A673 (cell line): ENCODE measurements at regions not wholly inside any gene's neighbourhood (a gene's known extent, or its start where the extent isn't known, plus 50 kb on each side); places are given as distances from the start of the nearest gene placed in this dataset.

Experiments used
- BruUV-seq: library from RNA; stranded (reverse); fragments of 400-500 nt; replicated peaks from 2 replicates; lab custom pipeline; 2021; lab: Mats Ljungman, UMichigan
- CTCF ChIA-PET: fragments of 300-600 bp; sonication (Branson Sonifier 250); formaldehyde crosslinking; loops from one replicate; lab custom pipeline; 2022; ENCODE audit warnings: antibody characterized with exemption; lab: Charles Lee
- POLR2A ChIA-PET: fragments of 300-600 bp; sonication (Branson Sonifier 250); formaldehyde crosslinking; loops from one replicate; lab custom pipeline; 2022; ENCODE audit warnings: antibody characterized with exemption; ENCODE audit not compliant: low non-redundant PET; lab: Charles Lee
- DNase-seq: peaks from one replicate; pipeline ENCODE4 v3.0.0-alpha.2; 2015; ENCODE audit warnings: low spot score
- H3K27ac ChIP-seq: fragments of 200-600 bp; sonication (generic); 2 replicates; pipeline ENCODE4 v1.5.1; 2016; ENCODE audit warnings: mixed run types, low read depth, mild to moderate bottlenecking, mixed read lengths, antibody characterized with exemption, low read length; ENCODE audit not compliant: poor library complexity, severe bottlenecking
- H3K27me3 ChIP-seq: fragments of 200-600 bp; sonication (generic); replicated peaks from 2 replicates; pipeline ENCODE4 v1.6.1; 2017; ENCODE audit warnings: mixed run types, low read depth, mild to moderate bottlenecking, mixed read lengths, antibody characterized with exemption, low read length; ENCODE audit not compliant: insufficient read depth, poor library complexity
- H3K36me3 ChIP-seq: fragments of 200-600 bp; sonication (generic); 2 replicates; pipeline ENCODE4 v1.6.1; 2016; ENCODE audit warnings: mixed run types, mild to moderate bottlenecking, mixed read lengths, antibody characterized with exemption, low read length; ENCODE audit not compliant: insufficient read depth, poor library complexity, severe bottlenecking
- H3K4me1 ChIP-seq: fragments of 200-600 bp; sonication (generic); 2 replicates; pipeline ENCODE4 v1.6.1; 2017; ENCODE audit warnings: mixed run types, mild to moderate bottlenecking, mixed read lengths, antibody characterized with exemption, low read length; ENCODE audit not compliant: insufficient read depth, poor library complexity, severe bottlenecking
- H3K4me3 ChIP-seq: fragments of 200-600 bp; sonication (generic); 2 replicates; pipeline ENCODE4 v1.5.1; 2016; ENCODE audit warnings: low read depth, mixed run types, mild to moderate bottlenecking, mixed read lengths, low read length; ENCODE audit not compliant: poor library complexity, severe bottlenecking
- H3K9me3 ChIP-seq: fragments of 200-600 bp; sonication (generic); 2 replicates; pipeline ENCODE4 v1.6.1; 2016; ENCODE audit warnings: mixed run types, low read depth, mild to moderate bottlenecking, mixed read lengths, antibody characterized with exemption, low read length; ENCODE audit not compliant: poor library complexity, severe bottlenecking
- CTCF ChIP-seq: fragments of 300-800, 200-600 bp; sonication (generic); conservative IDR thresholded peaks from 2 replicates; pipeline ENCODE4 v1.5.1; 2017; ENCODE audit warnings: low read depth, mild to moderate bottlenecking, antibody characterized with exemption, low read length, moderate library complexity, mixed read lengths
- EZH2 ChIP-seq: fragments of 200-600 bp; sonication (generic); IDR thresholded peaks from 2 replicates; pipeline ENCODE4 v1.6.1; 2017; ENCODE audit warnings: borderline replicate concordance, low read depth, mild to moderate bottlenecking, mixed read lengths, antibody characterized with exemption, low read length; ENCODE audit not compliant: poor library complexity, severe bottlenecking
- intact Hi-C: fragments of 100-400 bp; cut with micrococcal nuclease; formaldehyde crosslinking; loops from one replicate; pipeline ENCODE4 v1.10.0; 2022; ENCODE audit not compliant: unreplicated experiment

GRCh38 chr2:150144546-150145298, 342.7 kb downstream of the RND3 start:
- ChIA-PET CTCF (no interaction called here), POLR2A (no interaction called here)
- Histone ChIP-seq H3K27me3 (no peaks in the 10 kb centered on the region), H3K4me1 (peaks cover 16% of the 10 kb centered on the region), H3K36me3 (no peaks in the 10 kb centered on the region), H3K9me3 (peaks cover 19% of the 10 kb centered on the region), H3K27ac (no peak overlapping the region), H3K4me3 (no peak overlapping the region)
- BruUV-seq, result no TSS peak
- intact Hi-C loops, result loop anchor here (5.0 kb wide), 1 partner anchor 547 kb away; no protein-coding TSS in a partner anchor
- TF ChIP-seq EZH2 (no peak), CTCF (no peak)
- no peak for DNase-seq

DNA sequence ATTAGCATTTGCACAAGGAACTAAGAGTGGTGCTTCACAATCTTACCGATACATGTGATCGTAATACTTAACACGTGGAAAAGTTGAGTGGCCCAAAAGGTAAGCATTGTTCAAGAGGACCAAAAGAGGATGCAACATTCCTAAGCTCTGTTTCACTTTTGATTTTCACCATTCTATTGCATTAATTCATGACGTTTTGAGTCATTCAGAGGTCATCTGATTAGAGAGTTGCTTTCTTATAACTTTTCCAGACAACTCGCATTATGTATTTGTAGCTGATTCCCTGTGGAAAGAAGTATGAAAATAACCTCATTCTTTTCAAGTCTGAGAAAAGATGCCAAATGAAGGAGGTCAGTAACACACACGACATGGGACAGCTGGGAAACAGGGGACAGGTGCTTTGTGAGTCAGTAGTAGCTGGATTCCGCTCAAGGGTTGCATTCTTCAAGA, 344.4 kb downstream of the RND3 start:
- H3K36me3 ChIP-seq, result no peaks in the 10 kb centered on the region
- TF ChIP-seq CTCF (no peak), EZH2 (no peak)
- peaks cover 16% of the 10 kb centered on the region for H3K4me1 ChIP-seq
- no peak for DNase-seq
- no peak overlapping the region for H3K4me3 ChIP-seq
- no peaks in the 10 kb centered on the region for H3K27me3 ChIP-seq
- no peak overlapping the region for H3K27ac ChIP-seq
- no TSS peak for BruUV-seq
- ChIA-PET CTCF (no interaction called here), POLR2A (no interaction called here)
- intact Hi-C loops, result loop anchor here (5.0 kb wide), 1 partner anchor 546 kb away; no protein-coding TSS in a partner anchor
- peaks cover 19% of the 10 kb centered on the region for H3K9me3 ChIP-seq

- peaks cover 16% of the 10 kb centered on the region for H3K9me3 ChIP-seq
- intact Hi-C loops, result loop anchor here (5.0 kb wide), 1 partner anchor 545 kb away; no protein-coding TSS in a partner anchor
- no peak overlapping the region for H3K4me3 ChIP-seq
- H3K27ac ChIP-seq, result no peak overlapping the region
- ChIA-PET CTCF (no interaction called here), POLR2A (no interaction called here)
- DNase-seq, result no peak
- no peaks in the 10 kb centered on the region for H3K27me3 ChIP-seq
- no peaks in the 10 kb centered on the region for H3K36me3 ChIP-seq
- BruUV-seq, result no TSS peak
- no peak for TF ChIP-seq EZH2
- H3K4me1 ChIP-seq, result peaks cover 16% of the 10 kb centered on the region
These were observed 344.9 kb downstream of the RND3 start for GRCh38 chr2:150142561-150142960.
